GOT3 (cell line): ENCODE measurements at regions not wholly inside any gene's neighbourhood (a gene's known extent, or its start where the extent isn't known, plus 50 kb on each side); places are given as distances from the start of the nearest gene placed in this dataset.
"Not testable (repeated sequence)": the region's sequence is repeated elsewhere in the genome, so short reads cannot be mapped to it uniquely, and the experiment has no call there.

Source experiments
- DNase-seq: peaks from one replicate; lab custom pipeline; 2025; ENCODE audit warnings: mixed read lengths; lab: John Stamatoyannopoulos, UW

DNA sequence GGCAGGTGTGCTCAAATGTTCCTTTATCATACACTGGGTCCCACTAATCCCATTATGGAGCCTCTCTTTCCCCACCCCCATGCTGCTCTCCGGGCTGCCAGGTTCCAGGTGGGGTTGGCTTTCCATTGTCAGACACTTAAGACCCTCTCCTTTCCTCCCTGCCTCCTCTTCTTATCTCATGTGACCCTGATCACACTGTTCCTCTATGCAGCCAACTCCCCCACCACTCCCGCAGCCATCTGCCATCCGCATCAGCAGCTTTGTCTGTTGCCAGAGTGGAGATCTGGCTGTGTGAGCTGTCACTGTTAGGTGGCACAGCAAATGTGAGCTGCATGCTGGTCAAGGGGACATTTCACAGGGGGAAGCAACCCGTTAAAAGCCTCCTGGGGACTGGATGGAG, 391.4 kb downstream of the TNS3 start:
- no peak for DNase-seq

DNA sequence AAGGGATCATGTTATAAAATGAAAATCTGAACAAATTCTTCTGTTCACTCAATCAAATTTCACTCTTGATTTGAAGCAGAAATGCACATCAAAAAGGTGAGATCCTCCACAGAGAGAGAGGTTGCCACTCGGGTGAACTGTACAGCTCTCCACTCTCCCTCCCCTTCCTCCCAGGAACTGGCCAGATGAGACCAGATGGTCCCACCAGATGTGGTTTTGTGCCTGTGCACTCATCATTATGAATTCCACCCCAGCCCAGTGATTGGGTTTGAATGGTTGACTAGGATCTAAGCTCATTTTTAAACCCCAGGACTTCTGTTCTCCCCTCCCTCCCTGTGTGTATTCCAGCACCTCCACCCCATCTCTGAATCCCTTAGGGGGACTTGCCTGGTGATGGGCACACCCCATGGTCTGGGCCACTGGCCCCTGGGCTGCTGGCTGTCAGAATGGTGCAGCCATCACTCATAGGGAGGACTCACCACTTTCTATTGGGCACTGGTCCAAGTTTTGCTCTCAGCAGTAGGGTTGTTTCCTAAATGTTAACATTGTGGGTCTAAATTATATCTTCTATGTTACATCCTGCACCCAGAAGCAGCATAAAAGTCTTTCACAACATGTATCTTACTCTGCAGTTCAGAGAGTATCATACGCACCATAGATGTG, 393.1 kb downstream of the TNS3 start:
- DNase-seq, result no peak

DNA sequence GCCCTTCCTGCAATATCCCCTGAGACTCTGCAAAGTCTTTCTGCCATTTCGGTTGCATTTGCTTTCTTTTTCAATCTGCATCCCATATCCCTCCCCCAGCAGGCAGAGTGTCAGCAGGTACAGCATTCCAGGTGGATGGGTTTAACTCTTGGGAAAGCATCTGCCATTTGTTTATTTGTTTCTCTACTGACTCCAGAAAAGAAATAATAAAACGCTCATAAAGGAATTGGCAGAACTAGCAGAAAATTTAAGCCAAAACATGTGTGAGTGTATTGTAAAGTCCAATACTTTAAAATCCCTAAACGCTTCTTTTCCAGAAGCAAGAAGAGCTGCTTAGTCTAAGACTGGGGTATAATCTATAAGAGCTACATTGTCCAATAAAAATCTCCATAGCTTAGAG, 393.8 kb downstream of the TNS3 start:
- DNase-seq, result no peak

DNA sequence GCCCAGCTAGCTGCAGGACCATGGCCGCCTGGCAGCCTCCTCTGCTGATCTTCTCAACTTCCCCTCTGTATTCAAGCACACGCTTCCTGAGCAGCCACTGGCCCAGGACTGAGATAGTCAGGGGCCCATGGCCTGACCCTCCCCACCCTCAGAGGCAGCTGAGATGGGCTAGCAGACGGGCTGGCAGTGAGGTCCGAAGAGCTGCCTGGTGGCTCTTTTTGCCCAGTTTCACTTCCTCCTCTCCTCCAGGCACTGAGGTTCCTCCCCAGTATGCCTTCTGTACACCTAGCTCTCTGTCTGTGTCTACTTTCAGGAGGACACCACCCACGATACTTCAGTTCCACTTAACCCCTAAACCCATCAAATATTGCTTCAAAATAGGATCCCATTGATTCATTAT, 395.6 kb downstream of the TNS3 start:
- DNase-seq, result no peak

DNA sequence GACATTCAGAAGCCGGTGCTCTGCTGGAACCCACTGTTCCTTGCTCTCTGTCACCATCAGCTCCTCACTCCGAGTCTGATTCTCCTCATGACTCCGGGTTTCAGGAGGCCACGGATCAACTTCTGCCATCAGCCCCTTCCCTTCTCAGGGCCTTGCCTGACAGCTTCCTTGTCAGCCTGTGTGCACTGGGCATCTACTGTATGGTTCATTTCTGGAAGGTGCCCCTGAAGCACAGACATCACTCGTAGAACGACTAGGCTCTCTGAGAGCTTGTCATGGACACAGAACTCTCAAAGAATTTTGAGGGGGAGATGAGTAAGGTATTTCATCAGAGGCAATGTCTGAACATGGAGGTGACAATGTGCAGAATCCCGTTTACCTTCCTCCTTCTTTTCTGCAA, 396.1 kb downstream of the TNS3 start:
- DNase-seq, result no peak

DNA sequence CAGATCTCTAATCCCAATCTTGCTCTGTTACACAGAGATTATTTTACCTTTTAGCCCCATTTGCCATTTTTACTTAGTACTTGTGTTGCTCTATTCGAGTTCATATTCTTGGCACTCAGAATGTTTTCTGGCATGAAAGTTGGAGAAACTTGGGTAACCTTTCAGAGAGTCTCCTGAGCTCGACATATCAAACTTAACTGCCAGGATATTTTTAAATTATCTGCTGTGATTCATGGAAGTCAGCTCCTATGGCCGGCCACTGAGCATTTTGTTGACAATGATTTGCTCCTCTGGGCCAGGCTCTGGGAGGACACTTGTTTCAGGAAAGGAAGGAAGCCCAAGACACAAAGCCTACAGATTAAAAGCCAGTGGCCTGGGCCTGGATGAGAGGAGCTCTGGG, 396.7 kb downstream of the TNS3 start:
- no peak for DNase-seq

DNA sequence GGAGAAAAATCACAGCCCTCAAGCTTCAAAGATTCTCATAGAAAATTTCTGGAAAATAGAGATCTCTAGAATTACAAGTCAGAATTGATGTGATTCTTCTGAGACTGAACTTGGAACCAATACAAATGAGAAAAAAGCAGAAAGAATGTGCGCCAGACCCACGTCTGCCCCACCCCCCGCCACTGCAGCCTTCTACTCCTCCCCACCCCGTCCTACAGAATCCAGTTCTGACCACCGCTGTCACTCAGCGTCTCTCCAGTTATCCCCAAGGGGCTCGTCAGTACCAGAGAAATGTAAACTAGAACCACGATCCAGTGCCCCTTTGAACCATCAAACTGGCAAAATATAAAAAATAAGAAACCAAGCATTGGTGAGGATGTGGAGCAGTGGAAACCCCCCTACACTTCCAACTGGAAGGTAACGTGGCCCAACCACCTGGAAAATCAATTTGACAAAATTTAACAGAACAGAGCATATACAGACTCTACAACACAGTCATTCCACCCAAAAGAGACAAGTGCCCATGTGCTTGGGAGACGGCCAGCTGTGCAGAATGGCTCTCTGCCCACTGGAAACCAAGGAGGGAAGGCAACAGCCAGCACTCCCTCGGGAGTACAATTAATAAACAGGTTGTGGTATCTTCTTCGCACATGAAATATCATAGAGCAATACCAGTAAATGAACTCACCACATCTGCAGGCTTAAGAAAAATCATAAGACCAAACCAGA, 397.9 kb downstream of the TNS3 start:
- DNase-seq, result no peak

DNA sequence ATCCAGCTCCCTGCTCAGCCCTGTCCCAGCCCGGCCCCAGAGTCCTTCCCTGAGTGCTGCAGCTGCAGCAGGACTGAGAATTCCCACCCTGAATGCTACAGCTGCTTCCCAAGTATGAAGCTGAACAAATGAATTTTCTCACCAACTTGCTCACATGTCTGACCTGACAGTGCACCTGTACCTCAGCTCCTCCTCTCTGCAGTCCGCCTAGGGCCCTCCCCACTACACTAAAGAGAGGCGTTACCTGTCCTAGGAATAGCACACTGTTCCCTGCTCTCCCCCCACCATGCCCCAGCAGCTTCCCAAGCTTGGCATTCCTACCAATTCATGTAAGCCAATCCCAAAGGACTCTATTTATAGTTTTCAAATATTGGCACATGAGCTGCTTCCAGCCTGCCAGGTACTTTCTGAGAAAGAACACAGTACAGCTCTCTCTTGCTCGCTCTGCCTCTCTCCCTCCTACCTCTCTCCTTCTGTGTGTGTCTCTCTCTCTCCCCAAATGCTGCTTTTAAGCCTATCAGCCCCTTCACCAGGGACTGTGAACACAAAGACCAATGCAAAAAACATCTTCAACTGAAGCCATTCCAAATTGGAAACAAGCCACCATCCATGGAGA, 400.1 kb downstream of the TNS3 start:
- DNase-seq, result no peak

DNA sequence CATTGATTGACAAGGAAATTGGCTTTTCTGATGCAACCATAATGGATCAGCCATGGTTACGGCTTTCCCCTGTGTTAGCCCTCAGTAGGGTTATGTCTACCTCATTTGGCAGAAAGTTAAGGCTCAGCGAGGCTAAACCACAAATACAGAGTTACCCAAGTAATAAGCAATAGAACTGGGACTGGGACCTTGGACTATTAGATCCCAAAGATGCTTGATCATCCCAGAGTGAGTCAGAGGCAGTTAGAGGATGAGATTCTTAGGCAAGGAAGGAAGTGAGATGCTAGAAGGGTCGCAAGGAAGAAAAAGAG, 401.4 kb downstream of the TNS3 start:
- no peak for DNase-seq

DNA sequence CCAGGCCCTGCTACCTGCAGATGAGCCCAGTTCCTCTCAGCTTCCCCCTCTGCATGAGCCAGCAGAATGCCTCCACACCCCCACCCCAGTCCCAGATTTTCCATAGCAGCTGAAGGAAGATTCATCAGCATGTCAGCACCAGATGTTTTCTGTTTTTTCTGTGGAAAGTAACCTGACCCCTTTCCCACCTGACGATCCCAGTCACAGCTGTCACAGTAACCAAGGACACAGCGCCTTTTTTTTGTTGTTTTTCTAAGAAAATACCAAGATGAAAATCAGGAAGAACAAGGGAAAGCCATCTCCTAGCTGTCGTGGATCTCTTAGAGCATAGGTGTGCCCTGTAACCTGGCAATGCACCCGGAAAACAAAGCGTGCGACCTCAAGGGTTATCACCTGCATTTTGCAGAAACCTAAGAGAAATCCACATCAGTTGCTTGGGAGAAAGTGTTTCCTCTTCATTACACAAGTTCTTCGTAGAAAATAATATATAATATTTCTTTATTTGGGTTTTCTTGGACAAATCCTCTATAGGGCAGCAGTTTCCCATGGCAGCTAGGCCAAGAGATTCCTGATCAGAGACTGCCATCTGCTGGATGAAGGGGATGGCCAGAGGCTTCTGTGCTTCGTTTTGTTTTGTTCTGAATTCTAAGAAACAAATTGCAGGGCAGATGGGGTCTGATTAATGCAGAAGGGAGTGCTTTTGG, 401.9 kb downstream of the TNS3 start:
- DNase-seq, result peak; percentile 37

DNA sequence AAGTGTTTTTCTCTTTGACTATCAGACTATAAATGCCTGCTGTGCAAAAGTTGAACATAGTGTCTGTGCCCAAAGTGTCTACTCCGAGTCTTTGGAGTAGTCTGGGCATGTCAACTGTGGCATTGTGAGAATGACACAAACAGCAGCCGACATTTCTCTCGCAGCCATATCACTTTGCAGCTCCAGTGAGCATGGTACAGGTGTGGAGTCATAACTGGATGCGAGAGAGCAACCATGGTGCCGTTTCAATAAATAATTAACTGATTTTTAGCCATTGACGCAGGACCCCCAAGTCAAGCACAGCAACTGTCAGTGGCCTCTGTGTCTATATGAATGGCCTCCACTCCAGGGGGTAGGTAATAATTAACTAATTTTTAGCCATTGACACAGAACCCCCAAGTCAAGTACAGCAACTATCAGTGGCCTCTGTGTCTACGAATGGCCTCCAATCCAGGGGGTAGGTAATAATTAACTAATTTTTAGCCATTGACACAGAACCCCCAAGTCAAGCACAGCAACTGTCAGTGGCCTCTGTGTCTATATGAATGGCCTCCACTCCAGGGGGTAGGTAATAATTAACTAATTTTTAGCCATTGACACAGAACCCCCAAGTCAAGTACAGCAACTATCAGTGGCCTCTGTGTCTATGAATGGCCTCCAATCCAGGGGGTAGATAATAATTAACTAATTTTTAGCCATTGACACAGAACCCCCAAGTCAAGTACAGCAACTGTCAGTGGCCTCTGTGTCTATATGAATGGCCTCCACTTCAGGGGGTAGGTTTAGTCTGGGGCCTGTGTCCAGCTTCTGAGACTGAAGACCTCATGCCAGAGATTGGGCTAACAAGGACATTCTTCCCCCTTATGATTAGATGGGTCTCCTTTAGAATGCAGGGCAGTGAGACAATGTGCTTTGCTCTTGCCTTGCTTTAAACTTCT, 409.0 kb downstream of the TNS3 start:
- not testable (repeated sequence) for DNase-seq

DNA sequence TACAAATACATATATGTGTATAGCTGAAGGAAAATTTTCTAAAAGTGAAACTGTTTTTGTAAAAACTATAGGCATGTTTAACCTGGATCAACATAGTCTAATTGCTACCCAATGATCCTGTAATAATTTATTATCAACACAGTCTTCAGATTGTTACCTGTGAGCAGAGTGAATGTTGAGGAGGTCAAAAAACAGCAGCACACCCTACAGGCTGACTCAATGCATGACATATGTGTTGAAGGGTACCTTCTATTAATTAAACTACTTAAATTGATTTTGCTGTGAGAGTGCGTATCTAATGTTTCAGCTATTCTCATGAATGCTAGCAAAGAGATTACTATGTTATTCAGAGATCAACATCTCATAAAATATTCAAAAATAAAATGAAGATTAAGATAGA, 411.4 kb downstream of the TNS3 start:
- DNase-seq, result no peak

DNA sequence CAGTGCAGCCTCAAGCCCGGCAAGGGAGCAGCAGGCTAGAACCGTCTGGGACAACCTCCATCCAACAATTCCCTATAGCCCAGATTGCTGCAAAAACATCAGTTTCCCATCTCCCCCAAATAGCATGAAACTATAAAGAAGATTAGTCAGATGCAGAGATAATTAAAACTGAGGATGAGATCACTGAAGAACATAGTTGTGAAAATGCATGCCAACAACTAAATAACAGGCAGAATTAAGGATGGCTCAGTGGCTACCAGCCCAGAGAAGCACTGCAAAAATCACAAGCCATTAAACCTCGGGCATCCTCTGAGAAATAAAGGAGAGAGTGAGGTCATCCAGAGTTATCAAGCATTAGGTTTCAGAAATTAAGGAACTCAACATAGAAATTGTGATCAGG, 427.1 kb downstream of the TNS3 start:
- DNase-seq, result no peak

DNA sequence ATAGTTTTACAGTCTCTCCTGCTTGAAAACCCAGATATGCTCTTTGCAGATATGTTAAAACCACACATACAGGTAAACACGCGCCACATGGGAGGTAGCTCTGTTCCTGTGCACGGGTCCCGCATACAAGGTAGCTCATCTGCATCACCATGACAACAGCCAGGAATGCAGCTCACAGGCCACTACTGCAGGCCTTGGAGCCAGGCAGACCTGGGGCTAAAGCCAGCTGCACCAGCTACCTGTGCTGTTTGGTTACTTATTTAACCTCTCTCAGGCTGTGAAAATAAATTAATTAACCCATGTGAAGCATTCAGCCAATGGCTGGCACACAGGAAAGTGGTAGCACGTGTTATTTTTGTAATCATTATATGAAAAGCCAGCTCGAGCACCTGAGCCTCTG, 428.3 kb downstream of the TNS3 start:
- no peak for DNase-seq

DNA sequence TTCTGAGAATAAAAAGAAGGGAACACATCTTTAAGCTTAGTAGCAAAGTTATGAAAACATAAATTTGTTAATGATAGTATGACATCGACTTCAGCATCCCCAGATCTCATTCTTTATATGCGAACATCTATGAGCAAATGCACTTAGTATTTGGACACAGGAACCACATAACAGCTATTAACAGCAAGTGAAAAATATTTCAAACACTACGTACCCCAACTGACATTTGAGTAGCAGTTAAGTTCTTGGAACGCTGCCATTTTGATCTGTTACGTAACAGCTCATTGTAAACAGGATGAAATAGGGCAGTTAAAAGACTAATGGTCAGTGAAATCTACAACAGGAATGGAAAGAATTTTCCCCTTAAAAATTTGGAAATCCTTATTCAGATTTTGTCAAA, 428.9 kb downstream of the TNS3 start:
- DNase-seq, result no peak

DNA sequence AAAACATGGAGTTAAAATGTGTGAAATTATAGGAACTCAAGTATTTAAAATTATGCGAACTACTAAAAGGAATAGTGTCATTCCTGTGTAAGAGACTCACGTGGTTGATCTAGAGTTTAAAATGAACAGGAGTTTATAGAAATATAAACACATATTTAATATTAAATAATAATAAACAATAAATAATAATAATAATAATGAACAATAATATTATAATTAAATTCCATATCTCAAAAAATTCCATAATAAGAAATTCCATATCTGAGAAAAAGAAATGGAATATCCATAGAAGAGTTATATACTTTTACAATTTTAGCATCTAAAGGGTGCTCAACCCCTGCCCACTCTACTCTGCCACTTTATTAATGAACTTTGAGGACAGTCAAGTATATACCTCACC, 429.6 kb downstream of the TNS3 start:
- DNase-seq, result no peak

DNA sequence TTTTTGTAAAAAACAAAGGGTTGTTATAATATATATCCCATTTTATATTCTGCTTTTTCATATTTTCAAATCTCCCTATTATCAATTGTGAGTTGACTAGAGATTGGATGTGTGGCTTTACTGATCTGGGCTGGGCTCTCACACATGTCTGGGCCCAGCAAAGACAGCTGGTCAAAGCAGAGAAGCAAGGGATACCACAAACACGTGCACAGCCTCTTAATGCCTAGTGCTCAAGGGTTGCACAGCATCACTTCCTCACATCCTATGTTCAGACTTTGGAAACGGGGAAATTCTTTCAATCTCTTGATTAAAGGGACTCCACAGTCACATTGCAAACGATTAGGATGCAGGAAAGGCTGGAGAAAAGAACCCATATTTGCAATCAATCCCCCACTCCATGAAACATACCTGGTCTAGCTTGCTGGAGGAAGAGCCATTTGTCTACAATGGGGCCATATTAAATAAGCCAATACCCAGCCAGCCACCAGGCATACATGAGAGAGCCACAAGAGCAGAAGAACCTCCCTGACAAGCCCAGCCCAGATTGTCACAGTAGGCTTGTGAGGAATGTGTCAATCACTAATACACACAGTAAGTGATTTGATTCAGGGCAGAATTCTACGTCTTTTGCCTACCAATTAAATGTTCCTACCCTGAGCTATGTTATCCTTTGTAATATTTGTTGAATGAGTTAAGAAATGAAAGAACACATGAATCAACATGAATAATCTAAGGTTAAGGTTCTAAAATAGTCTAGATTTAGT, 431.2 kb downstream of the TNS3 start:
- DNase-seq, result no peak

DNA sequence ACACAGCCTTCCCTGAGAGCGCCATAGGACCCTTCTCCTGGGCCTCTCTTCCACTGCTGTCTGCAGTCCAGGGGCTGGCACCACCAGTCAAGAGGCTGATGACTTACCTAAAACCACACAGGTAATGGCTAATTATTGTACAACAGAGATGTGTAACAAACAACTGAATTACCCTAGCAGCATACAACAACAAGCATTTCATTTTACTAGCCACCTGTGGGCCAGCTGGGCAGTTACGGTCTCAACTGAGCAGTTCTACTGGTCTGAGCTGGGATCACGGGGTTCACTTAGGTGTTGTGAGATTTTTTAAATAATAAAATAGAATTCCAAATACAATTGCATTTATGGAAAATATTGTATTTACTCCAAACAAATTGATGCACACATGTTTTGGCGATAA, 431.9 kb downstream of the TNS3 start:
- DNase-seq, result no peak

DNA sequence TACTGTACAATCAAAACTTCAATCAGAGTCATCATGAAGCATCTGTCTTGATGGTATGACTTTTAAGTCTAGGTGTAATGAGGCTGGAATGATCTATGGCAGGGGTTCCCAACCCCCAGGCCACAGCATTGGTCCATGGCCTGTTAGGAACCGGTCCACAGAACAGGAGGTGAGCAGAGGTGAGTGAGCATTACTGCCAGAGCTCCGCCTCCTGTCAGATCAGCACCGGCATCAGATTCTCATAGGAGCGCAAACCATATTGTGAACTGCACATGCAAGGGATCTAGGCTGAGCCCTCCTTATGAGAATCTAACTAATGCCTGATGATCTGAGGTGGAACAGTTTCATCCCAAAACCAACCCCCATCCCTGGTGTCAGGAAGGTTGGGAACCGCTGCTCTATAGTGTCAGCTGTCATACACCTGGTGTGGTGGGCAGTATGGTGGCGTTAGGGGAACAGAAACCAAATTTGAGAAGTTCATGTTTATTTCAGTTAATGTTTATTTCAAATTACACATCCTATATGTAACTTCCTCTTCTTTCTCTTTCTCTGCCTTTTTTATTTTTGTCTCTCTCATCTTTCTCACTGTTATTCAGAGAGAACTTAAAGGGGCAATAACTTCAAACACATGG, 432.6 kb downstream of the TNS3 start:
- no peak for DNase-seq

DNA sequence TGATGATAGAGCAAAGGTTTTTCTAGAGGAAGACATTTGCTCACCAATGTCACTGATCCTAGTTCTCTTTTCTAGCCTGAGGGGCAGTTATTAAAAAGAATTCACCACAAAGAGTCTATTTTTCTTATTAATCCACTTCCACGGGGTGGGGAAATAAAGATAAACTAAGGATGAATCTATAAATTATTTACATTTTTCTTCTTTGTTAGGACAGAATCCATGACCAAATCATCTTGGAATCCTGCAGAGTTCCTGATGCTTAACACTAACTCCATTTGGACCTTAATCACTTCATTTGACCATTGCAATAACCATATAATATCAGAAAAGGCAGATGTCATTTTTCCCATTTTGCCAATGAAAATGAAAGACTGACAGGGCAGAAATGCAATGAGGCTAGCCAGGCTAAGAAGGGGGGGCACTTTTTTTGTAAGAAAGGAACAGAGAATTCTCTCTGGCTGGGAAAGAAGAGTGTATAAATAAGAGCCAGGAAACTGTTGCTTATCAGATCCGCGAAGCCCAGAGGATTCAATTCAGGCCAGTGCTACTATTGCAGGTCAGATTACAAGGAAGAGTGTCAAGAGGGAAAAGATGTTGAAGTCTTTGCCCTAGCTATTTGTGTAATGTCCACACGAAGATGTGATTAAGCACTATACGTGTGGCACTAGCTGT, 433.2 kb downstream of the TNS3 start:
- no peak for DNase-seq
